Karpas-422 (cell line): ENCODE measurements at regions not wholly inside any gene's neighbourhood (a gene's known extent, or its start where the extent isn't known, plus 50 kb on each side); places are given as distances from the start of the nearest gene placed in this dataset.

Experiments used
- DNase-seq: peaks from one replicate; pipeline ENCODE4 v3.0.0-alpha.2; 2015
- H2AFZ ChIP-seq: fragments of 200-600 bp; sonication (generic); 2 replicates; pipeline ENCODE4 v1.6.1; 2014; ENCODE audit warnings: antibody characterized with exemption, low read length, mixed read lengths
- H3K27ac ChIP-seq: fragments of 200-600 bp; sonication (generic); 2 replicates; pipeline ENCODE4 v1.5.1; 2014; ENCODE audit warnings: mild to moderate bottlenecking, low read length, moderate library complexity
- H3K27me3 ChIP-seq: fragments of 200-600 bp; sonication (generic); 2 replicates; pipeline ENCODE4 v1.6.1; 2014; ENCODE audit warnings: low read length, mixed read lengths
- H3K36me3 ChIP-seq: fragments of 200-600 bp; sonication (generic); 2 replicates; pipeline ENCODE4 v1.6.1; 2014; ENCODE audit warnings: low read length, mixed read lengths; ENCODE audit not compliant: insufficient read depth
- H3K4me1 ChIP-seq: fragments of 200-600 bp; sonication (generic); 2 replicates; pipeline ENCODE4 v1.6.1; 2014; ENCODE audit warnings: mild to moderate bottlenecking, low read length, mixed read lengths
- H3K4me2 ChIP-seq: fragments of 200-600 bp; sonication (generic); 2 replicates; pipeline ENCODE4 v1.6.1; 2014; ENCODE audit warnings: low read length, low read depth, mild to moderate bottlenecking; ENCODE audit not compliant: poor library complexity, severe bottlenecking
- H3K4me3 ChIP-seq: fragments of 200-600 bp; sonication (generic); 2 replicates; pipeline ENCODE4 v1.5.1; 2014; ENCODE audit warnings: mild to moderate bottlenecking, antibody characterized with exemption, low read length, mixed read lengths
- H3K79me2 ChIP-seq: fragments of 200-600 bp; sonication (generic); 2 replicates; pipeline ENCODE4 v1.6.1; 2014; ENCODE audit warnings: mild to moderate bottlenecking, low read length, mixed read lengths
- H3K9ac ChIP-seq: fragments of 200-600 bp; sonication (generic); 2 replicates; pipeline ENCODE4 v1.6.0; 2014; ENCODE audit warnings: low read length
- H3K9me2 ChIP-seq: fragments of 200-600 bp; sonication (generic), shearing (Covaris generic); replicated peaks from 2 replicates; pipeline ENCODE4 v1.6.0; 2014; ENCODE audit warnings: mild to moderate bottlenecking, low read length, moderate library complexity; ENCODE audit not compliant: insufficient read depth
- H3K9me3 ChIP-seq: fragments of 300-700, 200-600 bp; sonication (generic); 2 replicates; pipeline ENCODE4 v1.6.1; 2014; ENCODE audit warnings: low read length, mixed read lengths
- H4K20me1 ChIP-seq: fragments of 200-600 bp; sonication (generic); 2 replicates; pipeline ENCODE4 v1.6.1; 2014; ENCODE audit warnings: mild to moderate bottlenecking, antibody characterized with exemption, low read length, low read depth; ENCODE audit not compliant: insufficient read depth

DNA sequence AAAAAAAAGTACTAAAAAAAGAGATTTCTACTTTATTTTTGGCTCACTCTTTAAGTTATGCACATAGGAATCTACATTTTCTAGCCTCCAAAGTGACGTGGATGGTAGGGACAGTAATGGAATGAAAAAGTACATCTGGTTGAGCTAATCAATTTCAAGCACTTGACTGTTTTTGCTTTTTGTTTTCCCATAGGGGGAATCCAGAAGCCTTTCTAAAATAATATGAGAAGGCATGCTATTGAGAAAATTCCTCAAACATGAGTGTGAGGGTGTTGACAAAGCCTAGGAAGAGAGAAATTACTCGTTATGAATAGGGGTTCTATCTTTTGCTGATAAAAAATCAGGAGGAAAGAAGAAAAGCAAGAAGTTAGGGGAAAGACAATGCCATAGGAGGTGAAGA, 242.5 kb upstream of the PUDP start:
- no peaks in the 10 kb centered on the region for H3K27me3 ChIP-seq
- no peak overlapping the region for H2AFZ ChIP-seq
- H3K4me3 ChIP-seq, result no peak overlapping the region
- no peak overlapping the region for H3K4me2 ChIP-seq
- no peaks in the 10 kb centered on the region for H3K79me2 ChIP-seq
- H3K9ac ChIP-seq, result no peak overlapping the region
- H3K9me2 ChIP-seq, result no peaks in the 10 kb centered on the region
- H3K36me3 ChIP-seq, result no peaks in the 10 kb centered on the region
- no peaks in the 10 kb centered on the region for H4K20me1 ChIP-seq
- H3K4me1 ChIP-seq, result no peaks in the 10 kb centered on the region
- DNase-seq, result no peak
- no peak overlapping the region for H3K27ac ChIP-seq
- H3K9me3 ChIP-seq, result no peaks in the 10 kb centered on the region

- Histone ChIP-seq H3K36me3 (no peaks in the 10 kb centered on the region), H4K20me1 (no peaks in the 10 kb centered on the region), H3K4me2 (no peak overlapping the region), H3K4me3 (no peak overlapping the region), H3K27me3 (no peaks in the 10 kb centered on the region), H3K9ac (no peak overlapping the region), H3K4me1 (no peaks in the 10 kb centered on the region), H3K27ac (no peak overlapping the region), H2AFZ (no peak overlapping the region), H3K9me3 (no peaks in the 10 kb centered on the region), H3K79me2 (no peaks in the 10 kb centered on the region), H3K9me2 (no peaks in the 10 kb centered on the region)
- DNase-seq, result no peak
Observed at GRCh38 chrX:7389576-7389975, 241.6 kb upstream of the PUDP start.

DNA sequence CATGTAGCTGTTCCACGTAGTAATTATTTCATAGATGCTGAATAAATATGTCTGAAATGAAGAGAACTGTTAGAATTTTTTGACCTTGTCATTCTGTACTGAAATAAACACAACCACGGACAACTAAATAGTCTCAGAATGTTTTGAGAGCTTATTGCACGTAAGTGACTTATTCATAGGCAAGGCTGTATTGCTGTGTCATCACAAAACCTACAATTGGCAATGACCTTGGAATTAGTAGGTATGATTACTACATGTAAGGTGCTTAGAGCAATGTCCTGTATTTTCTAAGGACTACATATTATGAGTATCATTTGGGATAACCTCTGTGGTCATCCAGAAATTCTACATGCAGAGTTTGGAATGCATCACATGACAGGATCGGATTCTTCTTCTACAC, 237.2 kb upstream of the PUDP start:
- Histone ChIP-seq H3K9me3 (no peaks in the 10 kb centered on the region), H3K36me3 (no peaks in the 10 kb centered on the region), H3K9me2 (no peaks in the 10 kb centered on the region), H3K4me2 (no peak overlapping the region), H2AFZ (no peak overlapping the region), H3K27me3 (no peaks in the 10 kb centered on the region), H3K27ac (no peak overlapping the region), H3K79me2 (no peaks in the 10 kb centered on the region), H4K20me1 (0 out of 2 replicates have a peak, but pooled peaks cover 5% of the 10 kb centered on the region), H3K9ac (no peak overlapping the region), H3K4me3 (no peak overlapping the region), H3K4me1 (peaks cover 3% of the 10 kb centered on the region)
- DNase-seq, result no peak

GRCh38 chrX:7378406-7378805, 230.5 kb upstream of the PUDP start:
- H3K4me1 ChIP-seq, result peaks cover 3% of the 10 kb centered on the region
- H3K27me3 ChIP-seq, result no peaks in the 10 kb centered on the region
- no peak overlapping the region for H3K4me3 ChIP-seq
- no peak overlapping the region for H3K9ac ChIP-seq
- H4K20me1 ChIP-seq, result 0 out of 2 replicates have a peak, but pooled peaks cover 5% of the 10 kb centered on the region
- H2AFZ ChIP-seq, result no peak overlapping the region
- DNase-seq, result no peak
- no peaks in the 10 kb centered on the region for H3K9me2 ChIP-seq
- no peaks in the 10 kb centered on the region for H3K36me3 ChIP-seq
- no peak overlapping the region for H3K27ac ChIP-seq
- H3K4me2 ChIP-seq, result no peak overlapping the region
- no peaks in the 10 kb centered on the region for H3K79me2 ChIP-seq
- H3K9me3 ChIP-seq, result no peaks in the 10 kb centered on the region

GRCh38 chrX:7372825-7373525, 225.0 kb upstream of the PUDP start:
- Histone ChIP-seq H3K27ac (no peak overlapping the region), H4K20me1 (no peaks in the 10 kb centered on the region), H3K4me3 (no peak overlapping the region), H3K9me2 (no peaks in the 10 kb centered on the region), H3K4me2 (no peak overlapping the region), H2AFZ (no peak overlapping the region), H3K9me3 (no peaks in the 10 kb centered on the region), H3K9ac (no peak overlapping the region), H3K27me3 (no peaks in the 10 kb centered on the region), H3K36me3 (no peaks in the 10 kb centered on the region), H3K79me2 (no peaks in the 10 kb centered on the region), H3K4me1 (peaks cover 7% of the 10 kb centered on the region)
- DNase-seq, result no peak

- Histone ChIP-seq H3K4me2 (no peak overlapping the region), H3K27ac (no peak overlapping the region), H3K36me3 (no peaks in the 10 kb centered on the region), H3K27me3 (no peaks in the 10 kb centered on the region), H3K9me3 (no peaks in the 10 kb centered on the region), H4K20me1 (no peaks in the 10 kb centered on the region), H3K79me2 (no peaks in the 10 kb centered on the region), H3K9me2 (no peaks in the 10 kb centered on the region), H3K9ac (no peak overlapping the region), H3K4me1 (no peaks in the 10 kb centered on the region; the same call in 1 of the 2 replicates), H3K4me3 (no peak overlapping the region), H2AFZ (no peak overlapping the region)
- no peak for DNase-seq
Observed at GRCh38 chrX:7362111-7362510, 214.2 kb upstream of the PUDP start.

DNA sequence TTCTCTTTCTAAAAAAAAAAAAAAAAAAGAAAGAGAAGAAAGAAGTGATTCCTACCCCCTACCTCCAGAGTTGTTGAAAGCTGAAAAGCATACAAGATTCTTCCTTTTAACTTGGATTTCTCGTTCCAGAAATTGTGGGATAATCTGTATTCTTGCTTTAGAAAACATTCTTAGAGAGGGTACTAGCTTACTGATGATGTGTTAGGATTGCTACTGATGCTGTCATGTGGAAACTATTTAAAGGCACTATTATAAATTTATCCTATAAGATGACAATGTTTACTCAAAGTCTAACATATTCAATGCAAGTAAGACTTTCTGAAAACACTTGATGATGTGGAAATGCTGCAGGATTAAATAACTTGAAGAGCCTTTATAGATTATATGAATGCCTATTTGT, 204.0 kb upstream of the PUDP start:
- no peak for DNase-seq
- Histone ChIP-seq H2AFZ (no peak overlapping the region), H3K36me3 (peaks cover 11% of the 10 kb centered on the region), H4K20me1 (no peaks in the 10 kb centered on the region), H3K9ac (no peak overlapping the region), H3K9me2 (no peaks in the 10 kb centered on the region), H3K4me1 (peaks cover 13% of the 10 kb centered on the region), H3K4me3 (no peak overlapping the region), H3K27me3 (no peaks in the 10 kb centered on the region), H3K9me3 (no peaks in the 10 kb centered on the region), H3K79me2 (0 out of 2 replicates have a peak, but pooled peaks cover 2% of the 10 kb centered on the region), H3K4me2 (no peak overlapping the region), H3K27ac (no peak overlapping the region)

- Histone ChIP-seq H2AFZ (no peak overlapping the region), H3K9me2 (no peaks in the 10 kb centered on the region), H3K4me1 (peaks cover 27% of the 10 kb centered on the region), H3K27me3 (no peaks in the 10 kb centered on the region), H4K20me1 (no peaks in the 10 kb centered on the region), H3K27ac (peak overlapping the region; percentile 17; the same call in 1 of the 2 replicates), H3K79me2 (0 out of 2 replicates have a peak, but pooled peaks cover 3% of the 10 kb centered on the region), H3K4me2 (peak overlapping the region; percentile 45), H3K4me3 (no peak overlapping the region; the same call in 1 of the 2 replicates), H3K9ac (peak overlapping the region; percentile 21), H3K9me3 (no peaks in the 10 kb centered on the region), H3K36me3 (peaks cover 15% of the 10 kb centered on the region)
- peak; percentile 74 for DNase-seq
Observed at GRCh38 chrX:7347465-7347864, 199.5 kb upstream of the PUDP start.
